ENCODE measurements at regions not wholly inside any gene's neighbourhood (a gene's known extent, or its start where the extent isn't known, plus 50 kb on each side); places are given as distances from the start of the nearest gene placed in this dataset.

DNA sequence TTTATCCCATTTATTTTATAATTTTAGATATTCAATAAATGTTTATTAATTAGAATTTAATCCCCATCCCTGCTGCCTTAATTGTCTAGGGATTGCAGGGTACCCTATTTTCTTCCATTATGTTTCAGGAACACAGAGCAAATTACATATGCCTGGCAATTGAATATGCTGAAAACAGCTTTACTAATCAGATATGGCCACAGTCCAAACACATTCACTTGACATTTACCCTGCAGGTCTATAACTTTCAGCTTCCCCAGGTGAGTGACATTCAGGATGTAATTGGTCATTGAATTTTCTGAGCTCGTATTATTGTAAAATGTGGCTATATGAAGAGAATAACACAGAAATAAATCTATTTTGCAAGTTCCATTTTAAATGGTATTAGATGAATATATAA lies 218.7 kb upstream of the NDST4 start:
- no peak overlapping the region for H3K27ac ChIP-seq
- TF ChIP-seq ZFX (IDR thresholded peaks at IDR 0.05) = no peak
- TF ChIP-seq, protein P1, sequence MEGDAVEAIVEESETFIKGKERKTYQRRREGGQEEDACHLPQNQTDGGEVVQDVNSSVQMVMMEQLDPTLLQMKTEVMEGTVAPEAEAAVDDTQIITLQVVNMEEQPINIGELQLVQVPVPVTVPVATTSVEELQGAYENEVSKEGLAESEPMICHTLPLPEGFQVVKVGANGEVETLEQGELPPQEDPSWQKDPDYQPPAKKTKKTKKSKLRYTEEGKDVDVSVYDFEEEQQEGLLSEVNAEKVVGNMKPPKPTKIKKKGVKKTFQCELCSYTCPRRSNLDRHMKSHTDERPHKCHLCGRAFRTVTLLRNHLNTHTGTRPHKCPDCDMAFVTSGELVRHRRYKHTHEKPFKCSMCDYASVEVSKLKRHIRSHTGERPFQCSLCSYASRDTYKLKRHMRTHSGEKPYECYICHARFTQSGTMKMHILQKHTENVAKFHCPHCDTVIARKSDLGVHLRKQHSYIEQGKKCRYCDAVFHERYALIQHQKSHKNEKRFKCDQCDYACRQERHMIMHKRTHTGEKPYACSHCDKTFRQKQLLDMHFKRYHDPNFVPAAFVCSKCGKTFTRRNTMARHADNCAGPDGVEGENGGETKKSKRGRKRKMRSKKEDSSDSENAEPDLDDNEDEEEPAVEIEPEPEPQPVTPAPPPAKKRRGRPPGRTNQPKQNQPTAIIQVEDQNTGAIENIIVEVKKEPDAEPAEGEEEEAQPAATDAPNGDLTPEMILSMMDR (conservative IDR thresholded peaks at IDR 0.05) = no peak

DNA sequence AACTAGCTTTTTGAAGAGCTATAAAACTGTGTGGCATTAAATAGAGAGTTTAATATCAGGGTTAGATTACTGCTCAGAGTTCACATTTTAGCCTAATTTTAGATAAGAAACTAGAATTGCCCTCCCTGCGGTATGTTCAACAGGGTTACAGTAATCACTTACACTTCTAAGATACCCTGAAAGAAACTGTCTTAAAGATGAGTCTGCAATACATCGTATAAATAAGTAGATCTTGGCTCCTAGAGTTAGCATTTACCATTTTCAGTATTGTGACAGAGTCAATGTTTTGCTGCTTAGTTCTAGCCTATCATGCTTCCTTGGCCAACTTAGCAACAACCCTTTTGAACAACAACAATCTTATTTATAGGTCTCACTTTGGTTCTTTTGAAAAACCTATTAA lies 217.8 kb upstream of the NDST4 start:
- TF ChIP-seq, protein P1 (conservative IDR thresholded peaks at IDR 0.05) = no peak
- TF ChIP-seq ZFX (IDR thresholded peaks at IDR 0.05) = no peak
- no peak overlapping the region for H3K27ac ChIP-seq

DNA sequence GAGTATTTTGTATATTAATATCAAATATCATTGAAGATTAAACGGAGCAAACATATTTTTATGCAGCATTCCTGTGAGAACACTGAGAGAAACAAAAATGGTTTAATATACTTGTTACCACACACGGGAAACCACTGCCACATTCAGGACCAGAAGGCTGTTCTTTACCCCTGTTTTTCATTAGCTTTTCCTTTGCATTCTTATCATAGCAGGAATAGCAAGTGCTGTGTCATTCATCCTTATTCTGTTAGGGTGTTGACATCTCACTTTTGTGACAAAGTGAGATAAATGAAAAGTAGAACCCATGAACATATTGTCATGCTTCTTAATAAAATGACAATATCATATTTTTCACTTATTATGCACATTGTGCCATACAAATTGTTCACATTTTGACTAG lies 212.4 kb upstream of the NDST4 start:
- no peak overlapping the region for H3K27ac ChIP-seq
- no peak for TF ChIP-seq ZFX (IDR thresholded peaks at IDR 0.05)
- TF ChIP-seq, protein P1 (conservative IDR thresholded peaks at IDR 0.05) = no peak

DNA sequence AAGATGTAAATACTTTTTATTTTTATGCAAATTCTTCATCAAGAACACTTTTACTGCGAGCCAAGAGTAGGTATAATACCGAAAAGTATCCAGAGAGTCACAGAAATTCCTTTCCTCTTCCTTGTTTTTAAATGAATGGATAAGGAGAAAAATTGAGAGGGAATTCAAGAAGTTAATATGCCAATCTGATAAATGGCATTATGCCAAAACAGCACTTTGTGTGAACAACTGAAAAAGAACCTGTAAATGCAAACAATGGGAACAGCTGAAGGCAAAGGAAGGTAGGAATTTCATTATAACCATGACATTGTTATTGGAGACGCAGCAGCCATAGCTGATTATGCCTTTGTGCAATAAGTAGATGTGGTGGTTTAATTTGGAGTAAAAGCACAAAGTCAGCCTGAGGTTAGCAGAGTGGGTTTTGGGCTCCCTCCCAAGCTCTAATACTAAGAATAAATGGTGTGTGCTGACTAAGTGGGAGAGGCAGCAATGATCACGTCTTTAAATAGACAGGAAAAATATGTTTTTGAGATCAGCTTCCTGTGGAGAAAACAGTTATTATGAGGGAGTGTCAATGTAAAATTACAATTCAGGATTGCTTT lies 209.8 kb upstream of the NDST4 start:
- TF ChIP-seq, protein P1 (conservative IDR thresholded peaks at IDR 0.05) = no peak
- no peak for TF ChIP-seq ZFX (IDR thresholded peaks at IDR 0.05)

DNA sequence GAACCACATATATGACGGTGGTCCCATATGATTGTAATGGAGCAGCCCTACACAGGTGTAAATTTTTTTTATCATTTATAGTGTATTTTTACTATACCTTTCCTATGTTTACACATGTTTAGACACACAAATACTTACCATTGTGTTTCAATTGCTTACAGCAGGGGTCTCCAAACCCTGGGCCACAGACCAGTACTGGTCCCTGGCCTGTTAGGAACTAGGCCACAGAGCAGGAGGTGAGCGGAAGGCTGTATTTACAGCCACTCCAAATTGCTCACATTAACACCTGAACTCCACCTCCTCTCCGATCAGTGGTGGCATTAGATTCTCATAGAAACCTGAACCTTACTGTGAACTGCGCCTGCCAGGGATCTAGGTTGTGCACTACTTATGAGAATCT lies 201.8 kb upstream of the NDST4 start:
- TF ChIP-seq ZFX (IDR thresholded peaks at IDR 0.05) = no peak
- TF ChIP-seq, protein P1 (conservative IDR thresholded peaks at IDR 0.05) = no peak
- no peak overlapping the region for H3K27ac ChIP-seq

More for the DNA sequence above, 209.8 kb upstream of the NDST4 start:
- H3K27ac ChIP-seq = no peak overlapping the region

DNA sequence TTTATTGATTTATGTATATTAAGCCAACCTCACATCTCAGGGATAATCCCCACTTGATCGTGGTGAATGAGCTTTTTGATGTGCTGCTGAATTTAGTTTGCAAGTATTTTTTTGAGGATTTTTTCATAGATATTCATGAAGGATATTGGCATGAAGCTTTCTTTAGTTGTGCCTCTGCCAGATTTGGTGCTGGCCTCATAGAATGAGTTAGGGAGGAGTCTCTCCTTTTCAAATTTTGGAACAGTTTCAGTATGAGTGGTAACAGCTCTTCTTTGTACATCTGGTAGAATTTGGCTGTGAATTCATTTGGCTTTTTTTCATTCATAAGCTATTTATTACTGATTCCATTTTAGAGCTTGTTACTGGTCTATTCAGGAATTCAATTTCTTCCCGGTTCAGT lies 197.2 kb upstream of the NDST4 start:
- TF ChIP-seq, protein P1 (conservative IDR thresholded peaks at IDR 0.05) = no peak
- no peak for TF ChIP-seq ZFX (IDR thresholded peaks at IDR 0.05)

DNA sequence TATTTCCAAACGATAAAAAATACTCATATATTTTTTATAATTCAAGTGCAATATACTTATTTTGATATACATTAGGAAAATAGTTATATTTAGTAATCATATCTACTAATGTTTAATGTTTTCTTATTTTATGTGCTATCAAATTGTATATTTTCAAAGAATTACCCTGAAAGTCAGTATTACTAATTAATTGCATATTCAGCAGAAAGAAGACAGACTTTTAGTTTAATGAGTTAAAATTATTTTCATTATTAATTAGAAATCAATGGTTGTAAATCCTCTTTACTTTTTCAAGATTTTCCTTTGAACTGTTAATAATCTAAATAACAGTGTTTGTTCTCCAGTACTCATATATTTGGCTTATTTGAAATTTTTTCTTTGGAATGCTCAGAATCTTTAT lies 181.3 kb upstream of the NDST4 start:
- no peak overlapping the region for H3K27ac ChIP-seq
- TF ChIP-seq, protein P1 (conservative IDR thresholded peaks at IDR 0.05) = no peak
- TF ChIP-seq ZFX (IDR thresholded peaks at IDR 0.05) = no peak

More for the DNA sequence above, 197.2 kb upstream of the NDST4 start:
- H3K27ac ChIP-seq = no peak overlapping the region

Data from C4-2B (cell line).